ENCODE measurements at regions not wholly inside any gene's neighbourhood (a gene's known extent, or its start where the extent isn't known, plus 50 kb on each side); places are given as distances from the start of the nearest gene placed in this dataset.

GRCh38 chr1:82707681-82708080 lies 906.9 kb downstream of the ADGRL2 start:
- no peak for DNase-seq

GRCh38 chr1:82706741-82707140 lies 906.0 kb downstream of the ADGRL2 start:
- DNase-seq, result no peak

DNA sequence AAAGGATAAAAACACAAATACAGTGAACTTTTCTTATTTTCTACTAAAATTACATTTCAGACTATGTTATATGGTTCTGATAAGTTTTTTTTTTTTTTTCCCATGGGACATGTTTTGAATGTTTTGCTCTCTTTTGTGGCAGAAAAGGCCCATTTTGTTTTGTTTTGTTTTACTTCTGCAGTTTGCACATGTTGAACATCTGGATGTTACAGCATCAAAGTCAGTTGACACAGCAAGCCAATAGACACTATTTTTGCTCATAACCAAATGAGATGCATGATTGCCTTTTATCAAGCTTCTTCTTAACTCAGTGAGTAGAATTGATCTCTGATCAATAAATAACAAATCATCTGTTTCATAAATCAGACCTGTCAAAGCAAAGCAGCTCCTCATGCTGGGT lies 904.2 kb downstream of the ADGRL2 start:
- DNase-seq, result no peak

GRCh38 chr1:82704393-82704792 lies 903.7 kb downstream of the ADGRL2 start:
- no peak for DNase-seq

GRCh38 chr1:82703951-82704350 lies 903.2 kb downstream of the ADGRL2 start:
- DNase-seq, result no peak

DNA sequence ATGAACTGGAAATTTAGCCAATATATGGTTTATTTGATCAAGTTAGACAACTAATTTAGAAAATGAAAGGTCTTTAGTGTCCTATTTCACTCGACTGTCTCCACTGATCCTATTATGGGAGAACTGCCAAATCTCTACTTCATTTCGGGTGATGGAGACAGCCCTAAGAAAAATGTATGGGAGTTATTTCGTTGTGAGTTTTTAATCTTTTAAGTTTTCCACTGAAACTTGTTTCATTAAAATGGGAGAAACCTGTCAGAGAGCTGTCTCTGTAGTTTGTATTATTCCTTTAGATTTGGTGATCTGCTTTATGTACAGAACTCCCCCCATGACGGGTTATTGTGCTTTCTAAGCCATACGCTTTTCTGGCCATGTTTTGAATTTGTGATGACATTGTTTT lies 899.7 kb downstream of the ADGRL2 start:
- DNase-seq, result no peak

DNA sequence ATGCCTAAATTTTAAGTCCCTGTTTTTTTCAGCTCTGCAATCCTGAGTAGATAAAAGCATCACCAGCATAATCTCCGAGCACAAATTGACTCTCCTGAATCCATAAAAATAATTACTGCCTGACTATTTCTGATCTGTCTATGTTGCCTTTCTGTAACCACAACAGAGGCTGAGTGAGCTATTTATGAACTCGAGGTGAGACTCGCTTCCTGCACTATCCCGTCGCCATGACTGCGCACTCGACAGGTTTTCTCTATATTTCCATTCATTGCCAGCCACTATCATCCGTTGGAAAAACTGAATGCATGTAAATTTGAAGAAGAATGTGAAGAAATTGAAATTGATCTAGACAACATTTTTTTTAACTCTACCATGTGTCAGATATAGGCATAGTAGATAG lies 897.2 kb downstream of the ADGRL2 start:
- no peak for DNase-seq

GRCh38 chr1:82695443-82695842 lies 894.7 kb downstream of the ADGRL2 start:
- DNase-seq, result no peak

DNA sequence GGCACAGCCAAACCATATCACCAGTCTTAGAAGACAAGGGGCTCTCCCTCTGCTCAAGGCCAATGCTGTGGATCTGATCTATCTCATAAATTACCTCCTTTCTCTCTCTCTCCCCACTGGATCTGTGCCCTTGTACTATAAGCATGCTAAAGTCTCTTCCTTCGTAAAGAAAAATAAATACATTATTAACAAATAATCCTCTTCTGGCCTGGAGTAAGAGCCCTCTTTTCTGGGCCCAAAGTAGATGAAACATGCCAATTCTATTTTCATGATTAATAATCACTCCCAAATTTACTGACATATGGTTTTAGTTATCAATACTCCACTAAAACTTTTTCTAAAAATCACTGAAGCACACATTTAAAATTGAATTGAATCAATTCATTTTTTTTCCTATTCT lies 889.7 kb downstream of the ADGRL2 start:
- no peak for DNase-seq

DNA sequence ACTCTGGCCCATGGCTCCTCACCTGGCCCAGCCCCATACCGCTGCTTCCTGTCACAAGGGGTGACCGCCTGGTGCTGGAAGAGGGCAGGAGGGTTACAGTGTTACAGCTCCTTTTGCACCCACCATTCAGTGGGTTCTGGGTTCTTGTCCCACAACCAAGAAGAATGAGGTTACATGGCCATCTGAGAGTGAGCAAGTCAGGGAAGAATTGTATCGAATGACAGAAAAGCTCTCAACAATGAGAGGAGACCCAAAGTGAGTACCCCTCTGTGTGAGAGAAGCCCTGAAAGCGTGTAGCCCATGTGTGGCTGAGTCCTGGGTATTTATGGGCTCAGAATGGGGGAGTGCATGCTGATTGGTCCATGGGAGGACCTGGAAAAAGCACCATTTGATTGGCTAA lies 888.5 kb downstream of the ADGRL2 start:
- no peak for DNase-seq

- DNase-seq, result no peak
These were observed 886.0 kb downstream of the ADGRL2 start for GRCh38 chr1:82686774-82687173.

- no peak for DNase-seq
These were observed 846.2 kb downstream of the ADGRL2 start for GRCh38 chr1:82646888-82647287.

DNA sequence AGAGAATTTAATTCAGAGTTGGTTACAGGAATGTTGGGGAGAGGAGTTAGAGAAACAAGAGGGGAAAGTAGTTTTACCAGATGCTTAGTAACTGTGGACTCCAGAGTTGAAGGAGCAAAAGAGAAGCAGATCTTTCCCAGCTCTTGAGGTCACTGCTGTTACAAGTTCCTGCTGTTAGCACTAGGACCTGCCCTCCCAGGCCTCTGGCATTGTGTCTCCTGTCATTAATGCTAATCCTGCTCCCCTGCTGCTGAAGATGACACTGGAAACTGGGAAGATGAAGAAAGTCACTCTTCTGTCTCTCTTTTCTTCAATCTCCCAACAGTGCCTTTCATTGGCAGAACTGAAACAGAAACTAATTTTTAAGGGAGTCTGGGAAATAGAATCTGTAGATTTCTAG lies 845.6 kb downstream of the ADGRL2 start:
- no peak for DNase-seq

- DNase-seq, result no peak
These were observed 843.6 kb downstream of the ADGRL2 start for GRCh38 chr1:82644186-82644915.

DNA sequence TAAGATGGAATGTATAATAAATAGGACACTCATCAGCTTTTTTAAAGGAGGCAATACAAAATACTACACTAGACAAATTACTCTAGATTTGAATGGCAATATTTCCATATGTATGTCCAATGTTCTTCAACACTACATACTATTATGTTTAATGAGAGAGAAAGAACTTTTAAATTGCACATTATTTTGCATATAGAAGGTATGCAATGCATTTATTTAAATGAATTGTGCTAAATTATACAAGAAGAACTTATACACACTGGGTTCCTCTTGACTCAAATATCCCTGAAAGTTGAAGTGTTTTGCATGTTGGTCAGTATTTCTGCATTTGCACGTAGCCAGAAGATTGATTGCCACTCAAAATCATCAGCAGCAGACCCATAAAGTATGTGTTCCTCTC lies 839.6 kb downstream of the ADGRL2 start:
- DNase-seq, result no peak

- DNase-seq, result no peak
These were observed 833.5 kb downstream of the ADGRL2 start for GRCh38 chr1:82634266-82634665.

DNA sequence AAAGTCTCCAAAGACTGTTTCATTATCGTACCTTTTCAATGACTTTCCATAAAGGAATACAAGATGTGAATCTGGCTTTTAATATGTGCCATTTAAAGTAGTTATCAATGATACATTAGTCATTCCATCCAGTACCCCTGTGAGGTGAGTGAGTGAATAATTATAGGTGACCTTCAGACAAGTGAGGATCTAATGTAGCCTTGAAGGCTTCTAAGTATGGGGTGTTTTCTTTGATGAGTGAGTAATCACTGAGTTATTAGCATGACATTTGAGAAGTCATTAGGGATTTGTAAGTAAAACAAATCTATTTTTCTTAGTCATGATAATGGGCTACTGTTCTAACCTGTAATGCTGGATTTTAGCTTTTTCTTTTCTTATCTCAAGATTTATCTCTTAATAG lies 831.4 kb downstream of the ADGRL2 start:
- DNase-seq, result no peak

DNA sequence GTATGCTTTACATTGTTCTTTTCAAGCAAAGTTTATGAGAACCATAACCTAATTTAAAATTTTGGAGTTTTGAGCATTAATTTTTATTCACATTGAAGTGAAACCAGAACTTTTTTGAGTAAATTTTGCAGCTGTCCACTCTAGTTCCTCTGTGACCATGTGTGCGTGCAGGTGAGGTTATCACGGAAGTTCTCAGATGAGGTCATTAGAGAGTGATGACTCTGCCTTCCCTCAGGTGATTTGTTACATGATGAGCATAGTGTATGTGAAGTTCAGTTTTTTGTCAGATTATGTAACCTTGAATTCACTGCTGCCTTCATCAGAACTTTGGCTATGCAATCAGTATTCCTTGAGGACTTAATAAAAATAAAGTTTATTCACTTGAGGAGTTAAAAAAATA lies 828.2 kb downstream of the ADGRL2 start:
- peak; percentile 3 for DNase-seq

DNA sequence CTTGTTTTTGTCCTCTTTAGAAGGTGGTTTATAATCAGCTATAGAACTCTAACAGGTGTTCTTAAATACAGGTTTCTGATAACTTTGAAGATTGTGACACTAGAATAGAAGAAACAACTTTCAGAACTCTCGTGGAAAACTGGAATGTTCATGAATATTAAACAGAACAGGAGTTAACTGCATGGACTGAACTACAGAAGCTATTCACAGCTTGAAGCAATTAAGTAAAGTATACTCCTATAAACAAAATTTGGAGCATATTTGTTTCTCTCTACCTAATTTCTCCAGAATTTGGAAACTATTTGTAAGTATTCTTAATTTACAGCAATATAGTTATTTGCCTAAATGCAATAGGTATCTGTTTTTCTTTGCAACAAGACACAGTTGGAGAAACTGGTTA lies 824.8 kb downstream of the ADGRL2 start:
- no peak for DNase-seq

DNA sequence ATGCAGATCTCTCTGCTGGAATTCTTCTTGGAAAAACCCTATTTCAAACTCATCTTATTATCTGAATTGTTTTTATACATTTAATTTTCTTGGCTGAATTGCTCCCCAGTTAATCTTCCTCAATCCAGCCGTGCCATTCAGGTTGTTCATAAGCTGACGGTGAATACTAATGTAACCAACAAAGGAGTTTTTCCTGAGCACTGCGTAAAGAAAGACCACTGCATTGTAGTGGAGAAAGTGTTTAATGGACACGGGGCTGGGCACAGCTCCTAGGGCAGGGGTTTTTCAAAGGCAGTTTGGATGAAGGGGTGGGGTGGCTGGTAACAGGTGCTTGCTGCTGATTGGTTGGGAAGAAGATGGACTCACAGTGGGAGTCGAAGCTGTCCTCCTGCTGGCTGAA lies 820.3 kb downstream of the ADGRL2 start:
- DNase-seq, result no peak

- no peak for DNase-seq
These were observed 813.4 kb downstream of the ADGRL2 start for GRCh38 chr1:82614090-82614489.

GRCh38 chr1:82612986-82613385 lies 812.3 kb downstream of the ADGRL2 start:
- no peak for DNase-seq

- DNase-seq, result no peak
These were observed 805.8 kb downstream of the ADGRL2 start for GRCh38 chr1:82606546-82606945.

DNA sequence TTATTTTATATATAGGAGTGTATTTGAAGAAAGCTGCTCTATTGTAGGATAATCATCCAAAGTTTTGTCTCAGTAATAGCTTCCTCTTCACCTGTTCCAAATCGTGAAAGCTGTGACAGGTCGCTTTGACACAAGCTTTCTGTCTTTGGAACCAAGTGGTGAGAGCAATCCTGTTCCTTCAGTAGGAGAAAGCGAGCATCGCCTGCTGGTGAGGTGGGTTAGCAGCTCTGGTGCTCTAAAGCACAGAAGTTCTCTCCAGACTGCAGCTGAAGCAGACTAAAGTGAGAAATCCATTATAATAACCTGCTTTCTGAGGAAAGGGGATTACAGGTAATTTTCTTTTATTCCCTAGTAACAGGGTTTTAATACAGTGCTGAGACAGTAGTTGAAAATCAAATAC lies 803.8 kb downstream of the ADGRL2 start:
- peak; percentile 30 for DNase-seq

GRCh38 chr1:82600314-82600713 lies 799.6 kb downstream of the ADGRL2 start:
- DNase-seq, result no peak

DNA sequence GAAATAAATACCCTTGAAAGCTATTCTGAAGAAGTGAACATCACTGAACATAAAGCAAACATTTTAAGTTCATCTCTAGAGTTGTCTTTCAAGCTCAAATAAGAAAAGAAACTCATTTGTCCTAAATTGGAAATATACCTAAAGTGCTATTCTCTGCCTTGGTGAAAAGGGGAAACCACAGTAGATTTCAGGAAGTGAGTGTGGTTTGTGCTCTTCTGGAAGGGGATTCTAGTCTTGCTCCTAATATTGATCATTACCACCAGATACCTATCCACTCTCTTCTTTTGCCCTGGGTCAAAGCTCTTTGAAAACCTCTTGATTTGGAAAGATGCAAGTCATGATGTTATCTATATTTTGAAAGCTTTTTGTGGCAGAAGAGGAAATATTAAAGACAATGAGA lies 798.1 kb downstream of the ADGRL2 start:
- DNase-seq, result no peak
